Adipose tissue (tissue), 3 donors: ENCODE measurements at regions not wholly inside any gene's neighbourhood (a gene's known extent, or its start where the extent isn't known, plus 50 kb on each side); places are given as distances from the start of the nearest gene placed in this dataset.

Experiments
- H3K27ac ChIP-seq: one replicate; pipeline ENCODE4 v1.5.1; 2013; ENCODE audit warnings: low read depth, low read length
- WGBS, 3 donors: extraction: QIAGEN DNeasy Blood & Tissue Kit; methylation state at CpG; one replicate each; pipeline ENCODE4 v1.1.7; 2013; 5-methylcytosine and 5-hydroxymethylcytosine counted together
- donor health status: healthy with polysubstance abuse.
- donor health status: Bipolar disorder and iron deficiency.
- donor health status: healthy.

DNA sequence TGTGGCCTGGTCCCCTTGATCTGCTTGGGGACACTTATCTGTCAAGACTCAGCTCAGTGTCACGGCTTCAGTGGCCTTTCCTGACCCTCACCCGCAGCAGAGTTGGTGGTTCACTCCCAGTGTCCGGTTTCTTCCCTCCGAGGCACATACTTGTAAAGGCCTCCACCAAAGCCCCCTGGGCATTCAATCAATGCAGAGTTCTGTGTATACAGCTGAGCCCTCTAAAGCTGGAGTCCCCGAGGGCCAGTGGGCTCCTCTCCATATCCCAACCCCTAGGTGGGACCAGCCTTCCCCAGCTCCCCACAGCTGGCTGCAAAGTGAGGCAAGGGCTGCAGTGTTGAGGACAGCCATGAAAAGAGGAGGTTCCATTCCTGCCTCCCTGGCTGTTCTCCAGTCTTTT lies 70.9 kb upstream of the RGMA start:
- H3K27ac ChIP-seq, result no peak overlapping the region
- 74 to 83% (median 79%) methylated on average over 5 of the region's 5 CpGs for WGBS, 3 donors

DNA sequence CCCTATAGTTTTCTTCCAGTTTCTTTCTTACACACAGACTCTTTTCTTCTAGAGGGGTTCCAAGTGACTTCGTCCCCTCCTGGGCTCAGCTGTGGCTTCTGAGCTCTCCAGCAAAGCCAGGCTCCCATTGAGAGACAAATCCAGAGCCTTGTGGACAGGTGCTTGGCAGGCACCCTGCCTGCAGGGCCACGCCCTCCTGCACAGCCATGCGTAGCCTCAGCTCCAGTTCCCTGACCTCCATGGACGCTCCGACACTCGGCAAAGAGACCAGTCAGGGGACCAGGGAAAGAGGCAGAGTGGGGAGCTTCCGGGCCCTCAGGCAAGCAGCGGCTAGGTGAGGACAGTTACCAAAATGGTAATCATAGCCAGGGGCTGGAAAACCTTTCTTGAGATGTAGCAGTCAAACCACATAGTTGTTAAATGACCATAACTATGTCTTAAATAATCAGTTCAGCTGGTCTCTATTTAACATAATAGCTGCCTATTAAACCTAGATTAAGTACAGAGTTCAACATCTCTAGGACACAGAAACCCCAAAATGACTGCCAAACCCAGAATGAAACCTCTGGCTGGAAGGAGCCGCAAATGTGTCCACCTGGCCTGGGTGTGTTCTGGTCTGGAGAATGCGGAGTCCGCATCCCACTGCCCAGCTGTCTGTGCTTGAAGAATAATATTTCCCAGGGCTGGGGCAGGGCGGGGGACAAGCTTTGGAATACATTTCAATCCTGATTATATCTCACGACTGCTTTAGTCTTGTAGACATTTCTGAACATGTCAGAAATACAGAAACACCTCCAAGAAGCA lies 69.3 kb upstream of the RGMA start:
- WGBS, 3 donors, result 94% methylated on average over 13 of the region's 13 CpGs

DNA sequence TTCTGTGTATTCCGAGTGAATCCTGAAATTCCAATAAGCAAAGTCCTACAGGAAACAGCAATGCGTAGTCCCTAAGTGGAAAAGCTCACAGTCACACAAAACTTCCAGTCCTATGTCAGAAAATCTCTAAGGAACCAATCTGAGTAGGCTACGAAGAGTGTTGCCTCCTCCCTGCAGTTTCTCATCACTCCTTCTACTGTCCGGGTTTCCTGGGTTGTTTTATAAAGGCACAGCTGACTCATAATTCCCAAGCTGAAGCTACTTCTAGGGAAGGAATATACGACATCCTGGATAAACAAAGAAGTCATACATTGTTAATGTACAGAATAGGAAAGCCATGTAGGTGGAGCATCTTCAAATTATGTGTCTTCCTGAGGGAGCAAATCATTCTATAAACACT lies 65.7 kb upstream of the RGMA start:
- no peak overlapping the region for H3K27ac ChIP-seq
- WGBS, 3 donors, result 57 to 86% (median 64%) methylated on average over 5 of the region's 5 CpGs

More for the DNA sequence above, 69.3 kb upstream of the RGMA start:
- H3K27ac ChIP-seq, result no peak overlapping the region

DNA sequence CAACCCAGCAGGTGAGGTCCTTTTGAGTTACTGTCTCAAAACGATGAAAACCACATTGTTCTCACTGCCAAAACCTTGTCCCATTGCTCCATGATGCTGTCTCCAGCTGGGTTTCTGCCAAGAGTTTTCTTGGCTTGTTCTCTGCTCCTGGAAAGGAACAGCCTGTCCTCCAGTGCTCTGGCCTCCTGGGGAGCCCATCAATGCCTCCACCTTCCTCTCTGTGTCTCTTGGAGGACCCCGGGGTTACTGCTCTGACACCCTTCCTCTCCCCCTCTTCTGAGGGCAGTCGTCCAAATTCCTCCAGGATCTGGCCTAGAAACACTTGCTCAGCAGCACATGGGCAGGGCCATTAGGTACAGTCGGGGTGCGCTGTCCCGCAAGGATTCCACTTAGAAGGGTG lies 63.9 kb upstream of the RGMA start:
- H3K27ac ChIP-seq, result no peak overlapping the region
- 33 to 42% (median 41%) methylated on average over 6 of the region's 6 CpGs for WGBS, 3 donors

DNA sequence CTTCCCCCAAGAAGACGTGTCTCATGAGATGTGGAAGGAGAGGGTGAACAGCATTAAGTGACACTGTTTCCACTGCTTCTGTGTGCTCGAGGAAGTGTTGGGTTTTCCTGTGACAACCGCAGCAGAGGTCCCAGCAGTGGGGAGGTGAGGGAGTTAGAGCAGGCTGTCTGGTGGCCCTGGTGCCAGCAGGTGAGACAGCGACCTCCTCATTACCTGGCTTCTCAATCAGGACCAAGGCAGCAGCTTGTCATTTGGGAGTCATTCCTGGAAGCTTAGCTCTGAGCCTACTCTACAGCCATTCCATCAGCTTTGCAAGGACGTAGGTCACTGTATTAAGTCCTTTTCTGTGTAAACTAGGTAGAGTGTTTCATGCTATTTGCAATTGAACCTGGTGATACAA lies 63.3 kb upstream of the RGMA start:
- H3K27ac ChIP-seq, result no peak overlapping the region
- 31 to 55% (median 35%) methylated on average over 5 of the region's 5 CpGs for WGBS, 3 donors

DNA sequence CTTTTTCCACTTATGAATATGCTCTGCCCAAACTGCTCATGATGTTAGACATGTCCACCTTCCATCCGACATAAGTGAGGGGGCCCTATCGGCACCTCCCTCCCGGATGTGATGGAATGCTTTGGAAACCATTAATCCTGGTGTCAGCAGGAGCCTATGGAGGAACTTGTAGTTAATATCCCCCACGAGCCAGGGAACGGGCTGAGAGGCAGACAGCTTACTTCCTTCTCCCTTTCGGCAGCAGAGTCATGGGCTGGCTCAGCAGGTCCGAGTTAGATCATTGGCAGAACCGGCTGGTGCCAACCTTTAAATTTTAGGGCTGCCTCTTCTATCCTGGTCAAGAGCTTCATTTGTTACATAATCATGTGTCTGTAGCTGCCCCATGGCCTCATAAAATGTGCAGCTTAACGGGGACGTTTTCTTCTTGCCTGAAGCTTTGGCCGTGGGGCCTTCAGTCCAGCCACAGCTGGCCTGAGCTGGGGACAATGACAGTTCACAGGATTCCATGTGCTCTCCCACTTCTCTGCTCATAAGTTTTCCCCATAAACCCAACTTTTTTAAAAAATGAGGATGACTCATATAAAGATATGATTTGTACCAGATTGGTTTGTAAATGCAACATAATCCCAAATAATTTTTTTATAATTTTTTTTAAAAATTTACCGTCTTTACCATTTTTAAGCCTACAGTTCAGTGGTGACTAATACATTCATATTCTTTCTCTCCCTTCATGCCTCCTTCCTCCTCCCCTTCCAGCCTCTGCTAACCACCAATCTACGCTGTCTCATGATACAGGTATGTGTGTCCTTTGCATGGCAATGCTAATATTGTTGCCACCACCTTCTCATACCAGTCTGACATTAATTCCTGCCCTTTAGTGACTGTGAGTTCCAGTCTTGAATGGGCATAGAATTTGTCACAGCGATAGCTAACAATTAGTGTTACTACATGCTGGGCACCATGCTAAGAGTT lies 62.2 kb upstream of the RGMA start:
- H3K27ac ChIP-seq, result no peak overlapping the region

DNA sequence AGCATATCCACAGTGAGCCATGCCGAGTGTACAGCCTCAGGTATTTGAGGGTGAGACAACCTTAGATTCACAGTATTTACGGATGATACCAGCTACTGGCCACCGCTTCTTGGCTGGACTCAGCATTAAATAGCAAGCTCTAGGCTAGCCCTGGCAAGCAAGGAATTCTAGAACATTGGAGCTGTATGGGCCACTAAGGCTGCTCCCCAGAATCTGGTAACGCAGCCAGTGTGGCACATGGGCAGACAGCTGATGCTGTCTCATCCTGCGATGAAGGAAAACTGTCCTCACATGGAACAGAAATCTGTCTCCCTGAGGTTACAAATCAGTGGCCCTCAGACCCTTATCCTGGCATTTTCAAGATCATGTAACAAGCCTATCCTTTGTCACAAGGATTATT lies 57.6 kb upstream of the RGMA start:
- 87 to 92% (median 91%) methylated on average over 5 of the region's 5 CpGs for WGBS, 3 donors
- H3K27ac ChIP-seq, result no peak overlapping the region

More for the DNA sequence above, 62.2 kb upstream of the RGMA start:
- WGBS, 3 donors, result 47 to 60% (median 50%) methylated on average over 14 of the region's 14 CpGs

DNA sequence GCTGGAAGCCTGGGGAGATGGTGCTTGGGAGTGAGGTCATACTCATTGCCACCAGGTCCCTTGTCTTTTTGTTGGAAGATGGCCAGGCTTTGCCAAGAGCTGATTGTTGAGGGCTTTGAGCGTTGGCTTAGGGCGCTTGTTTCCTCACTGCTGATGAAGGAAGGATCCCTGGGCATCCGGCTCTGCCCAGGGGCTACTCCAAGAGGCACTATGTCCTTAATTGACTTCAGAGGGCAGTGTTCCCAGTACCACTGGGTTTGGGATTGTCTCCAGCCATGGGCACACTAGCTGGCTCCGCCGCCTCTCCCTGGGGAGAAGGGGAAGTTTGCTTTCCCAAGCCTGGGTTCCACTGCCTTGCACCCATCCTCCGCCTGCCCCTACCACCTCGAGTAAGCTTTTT lies 57.2 kb upstream of the RGMA start:
- H3K27ac ChIP-seq, result no peak overlapping the region
- WGBS, 3 donors, result 58 to 76% (median 73%) methylated on average over 7 of the region's 7 CpGs

DNA sequence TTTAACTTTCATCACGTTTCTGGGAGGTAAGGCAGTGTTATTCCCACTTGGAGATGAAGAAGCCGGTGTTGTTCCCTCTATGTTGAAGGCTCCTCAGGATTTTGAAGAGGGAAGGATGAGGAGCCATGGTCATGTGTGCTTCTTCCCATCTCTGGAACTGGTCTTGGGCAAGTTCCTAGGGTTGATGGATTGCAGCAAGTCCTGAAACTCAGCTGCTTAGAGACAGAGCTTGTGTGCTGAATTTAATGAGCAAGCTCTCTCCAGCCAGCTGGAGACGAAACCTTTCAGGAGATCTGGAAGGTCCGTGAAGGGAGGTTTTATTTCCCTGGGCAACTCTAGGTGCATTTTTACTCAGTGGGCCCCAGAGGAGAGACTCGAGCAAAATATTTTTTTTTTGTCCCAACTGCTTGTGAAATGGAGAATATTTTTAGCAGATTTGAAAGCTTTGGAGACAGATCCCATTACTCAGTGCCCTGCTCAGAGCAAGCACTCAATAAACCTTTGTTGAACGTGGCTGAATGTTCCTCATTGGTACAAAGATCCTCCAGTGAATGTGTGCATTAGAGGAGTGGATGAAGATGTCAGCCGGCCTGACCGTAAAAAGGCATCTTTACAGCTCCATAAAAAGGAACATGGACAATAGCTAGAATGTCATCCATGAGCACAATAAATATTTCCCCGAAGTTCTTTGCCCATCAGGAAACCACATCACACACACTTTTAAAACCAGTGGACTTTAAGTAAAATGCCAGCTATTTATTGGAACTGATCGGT lies 55.6 kb upstream of the RGMA start:
- H3K27ac ChIP-seq, result no peak overlapping the region
- WGBS, 3 donors, result 66 to 75% (median 74%) methylated on average over 10 of the region's 10 CpGs

DNA sequence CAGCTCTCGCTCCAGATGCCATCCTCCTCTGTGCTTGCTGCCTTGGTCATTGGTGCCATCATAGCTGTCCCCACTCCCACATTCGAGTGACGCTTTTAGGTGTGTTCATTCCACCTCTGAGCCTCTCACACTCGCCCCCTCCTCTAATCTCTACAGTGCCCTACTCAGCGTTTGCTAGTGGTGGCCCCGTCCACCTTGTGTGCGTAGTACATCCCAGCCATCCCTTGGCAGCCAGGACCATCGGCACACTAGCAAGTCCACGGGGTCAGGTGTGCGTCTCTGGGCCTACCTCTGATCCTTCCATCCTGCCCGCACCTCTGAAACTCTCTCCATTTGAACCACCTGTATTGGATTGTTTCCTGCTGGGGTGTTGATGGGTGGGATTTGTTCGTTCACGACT lies 54.2 kb upstream of the RGMA start:
- 93 to 94% (median 94%) methylated on average over 13 of the region's 13 CpGs for WGBS, 3 donors
- H3K27ac ChIP-seq, result no peak overlapping the region

DNA sequence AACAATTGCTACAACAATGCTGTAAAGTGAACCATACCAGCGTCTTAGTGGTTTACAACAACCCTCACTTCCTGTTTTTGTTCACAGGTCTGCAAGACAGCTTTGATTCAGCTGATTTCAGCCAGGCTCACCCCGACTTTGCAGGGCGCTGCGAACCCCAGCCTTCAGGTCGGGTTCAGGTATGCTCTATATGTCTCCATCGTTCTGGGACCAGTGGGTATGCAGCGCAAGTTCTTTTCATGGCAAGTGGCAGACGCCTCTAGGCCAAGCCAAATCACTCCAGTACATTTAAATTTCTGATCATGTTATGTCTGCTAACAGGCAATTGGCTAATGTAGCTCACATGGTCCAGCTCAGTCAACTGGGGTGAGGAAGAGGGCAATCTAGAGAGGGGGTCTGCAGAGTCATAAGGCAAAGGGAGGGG lies 52.4 kb upstream of the RGMA start:
- no peak overlapping the region for H3K27ac ChIP-seq
- WGBS, 3 donors, result 64 to 81% (median 74%) methylated on average over 8 of the region's 8 CpGs

DNA sequence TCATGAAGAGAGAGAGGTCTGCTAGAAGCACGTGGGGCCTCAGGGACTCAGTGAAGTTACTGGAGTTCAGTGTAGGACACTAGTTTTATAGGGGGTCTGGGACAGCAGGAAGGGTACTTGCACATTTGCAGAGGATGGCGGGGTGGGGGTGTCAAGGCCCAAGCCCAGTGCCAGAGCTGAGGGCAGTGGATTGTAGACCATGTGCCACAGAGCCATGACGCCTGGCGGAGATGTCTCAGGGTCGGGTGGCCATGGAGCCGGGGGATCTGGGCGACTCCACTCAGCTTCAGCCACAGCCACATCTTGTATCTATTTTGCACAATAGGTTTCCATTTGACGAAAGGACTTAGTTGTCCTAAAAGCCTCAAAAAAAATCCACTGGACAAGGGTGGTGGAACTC lies 50.4 kb upstream of the RGMA start:
- no peak overlapping the region for H3K27ac ChIP-seq
- WGBS, 3 donors, result 84 to 95% (median 92%) methylated on average over 8 of the region's 8 CpGs

DNA sequence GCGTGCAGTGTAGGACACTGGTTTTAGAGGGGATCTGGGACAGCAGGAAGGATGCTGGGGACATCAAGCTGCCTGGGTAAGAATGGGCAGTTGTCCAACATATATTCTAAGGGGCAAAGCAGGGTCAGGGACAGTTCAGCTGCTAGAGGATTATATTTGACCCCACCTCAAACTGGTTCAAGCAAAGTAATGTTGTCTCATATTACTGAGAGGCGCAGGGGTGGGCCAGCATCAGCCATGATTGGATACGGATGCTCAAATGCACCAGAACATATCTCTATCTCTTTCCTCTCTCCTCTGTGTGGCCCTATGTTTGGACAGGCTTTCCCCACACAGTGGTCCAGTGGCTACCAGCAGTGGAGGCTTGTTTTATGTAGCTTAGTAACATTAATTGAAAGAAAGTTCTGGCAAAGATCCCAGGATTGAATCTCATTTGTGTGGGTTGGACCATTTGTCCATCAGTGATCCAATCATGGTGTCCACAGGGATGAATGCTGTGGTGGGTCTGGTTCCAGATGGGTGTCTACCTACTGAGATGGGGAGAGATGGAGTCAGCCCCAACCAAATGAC lies 49.8 kb upstream of the RGMA start:
- 95 to 98% (median 96%) methylated on average over 3 of the region's 3 CpGs for WGBS, 3 donors
- H3K27ac ChIP-seq, result no peak overlapping the region
